AG08396 (cell line): ENCODE measurements at regions not wholly inside any gene's neighbourhood (a gene's known extent, or its start where the extent isn't known, plus 50 kb on each side); places are given as distances from the start of the nearest gene placed in this dataset.
"Not testable (repeated sequence)": the region's sequence is repeated elsewhere in the genome, so short reads cannot be mapped to it uniquely, and the experiment has no call there.

Source experiments
- DNase-seq: peaks from one replicate; pipeline ENCODE4 v3.0.0; 2012; ENCODE audit warnings: low spot score, mixed read lengths

DNA sequence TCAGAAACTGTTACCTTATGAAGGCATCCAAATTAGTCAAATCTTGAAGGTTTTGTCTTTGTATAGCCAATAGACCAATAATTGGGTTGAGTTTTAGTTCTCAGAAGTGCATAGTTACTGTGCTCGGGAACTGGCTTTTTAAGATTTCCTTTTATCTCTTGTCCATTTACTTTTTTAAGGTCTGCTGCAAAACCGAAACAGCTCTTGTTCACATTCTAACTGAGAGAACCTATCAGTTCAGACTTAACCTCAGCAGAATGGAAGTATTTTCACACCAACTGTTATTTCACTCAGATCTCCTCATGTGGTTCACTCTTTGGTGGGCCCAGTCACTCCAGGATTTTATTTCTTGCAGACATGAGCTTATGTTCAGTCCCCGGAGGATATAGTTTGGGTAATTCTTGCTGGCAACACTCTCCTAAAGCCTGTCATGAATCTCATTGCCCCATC lies 55.5 kb downstream of the TPBG start:
- DNase-seq = no peak

GRCh38 chr6:82419859-82420258 lies 56.2 kb downstream of the TPBG start:
- no peak for DNase-seq

DNA sequence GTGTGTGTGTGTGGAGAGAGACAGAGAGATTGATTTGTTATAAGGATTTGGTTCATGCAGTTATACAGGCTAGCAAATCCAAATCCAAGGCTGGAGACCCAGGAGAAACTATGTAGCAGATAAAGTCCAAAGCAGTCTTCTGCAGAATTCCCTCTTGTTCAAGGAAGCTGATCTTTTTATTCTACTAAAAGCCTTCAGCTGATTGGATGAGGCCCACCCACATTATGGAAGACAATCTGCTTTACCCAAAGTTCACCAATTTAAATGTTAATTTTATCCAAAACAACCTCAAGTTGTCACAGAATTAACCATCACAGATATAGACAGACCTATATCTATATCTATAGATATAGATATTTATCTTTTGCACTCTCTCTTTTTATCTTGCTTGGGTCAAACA lies 67.0 kb downstream of the TPBG start:
- no peak for DNase-seq

- no peak for DNase-seq
These were observed 73.1 kb downstream of the TPBG start for GRCh38 chr6:82436740-82437139.

- DNase-seq = no peak
These were observed 74.1 kb downstream of the TPBG start for GRCh38 chr6:82437701-82438100.

DNA sequence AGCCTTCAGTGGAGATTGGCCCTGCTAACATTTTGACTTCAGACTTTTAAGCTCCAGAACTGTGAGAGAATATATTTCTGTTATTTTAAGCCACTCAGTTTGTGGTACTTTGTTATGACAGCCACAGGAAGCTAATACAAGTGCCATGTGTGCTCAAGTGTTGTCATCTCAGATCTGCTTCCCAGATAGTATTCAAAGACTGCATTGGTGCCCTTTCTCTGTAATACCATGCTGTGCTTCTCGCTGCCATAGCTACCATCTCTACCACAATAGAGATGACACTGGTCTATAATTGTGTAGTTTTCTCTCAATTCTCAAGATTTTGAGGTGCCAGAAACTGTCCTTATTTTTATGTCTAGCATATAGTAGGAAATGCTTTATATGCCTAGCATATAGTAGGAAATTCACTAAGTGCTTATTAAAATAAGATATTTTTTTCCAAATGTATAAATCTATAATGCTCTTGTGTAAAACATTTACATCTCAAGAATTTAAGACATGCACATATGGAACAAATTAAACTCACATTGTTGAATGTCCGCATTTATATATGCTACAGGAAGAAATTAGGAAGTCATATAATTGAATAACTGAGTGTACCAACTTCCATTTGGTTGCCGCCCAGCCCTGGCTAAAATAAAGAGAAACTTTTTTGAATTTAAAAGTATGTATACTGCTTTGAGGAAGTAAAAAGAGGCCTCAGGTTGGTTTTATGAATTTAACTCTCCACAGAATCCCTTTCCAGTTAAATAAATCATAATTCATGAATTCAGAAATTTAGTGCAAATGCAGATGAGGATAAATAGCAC lies 77.6 kb downstream of the TPBG start:
- DNase-seq = no peak

GRCh38 chr6:82442061-82442719 lies 78.6 kb downstream of the TPBG start:
- no peak for DNase-seq

- no peak for DNase-seq
These were observed 94.5 kb downstream of the TPBG start for GRCh38 chr6:82458147-82458546.

GRCh38 chr6:82458705-82459104 lies 95.1 kb downstream of the TPBG start:
- no peak for DNase-seq

DNA sequence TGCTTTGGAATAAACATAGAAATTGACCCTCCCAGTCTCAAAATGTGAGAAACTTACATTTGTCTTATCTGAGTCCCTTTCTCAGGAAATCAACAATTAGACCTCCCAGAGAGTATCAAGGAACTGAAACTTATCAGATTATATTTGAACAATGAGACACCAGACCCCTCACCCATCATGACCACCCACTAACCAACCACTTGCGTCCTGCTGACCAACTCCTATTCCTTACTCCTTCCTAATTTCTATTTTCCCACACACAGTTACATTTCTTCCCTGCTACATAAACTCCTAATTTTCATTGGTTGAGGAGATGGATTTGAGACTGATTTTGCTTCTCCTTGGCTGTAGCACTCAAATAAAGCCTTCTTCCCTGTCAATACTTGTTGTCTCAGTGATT lies 97.9 kb downstream of the TPBG start:
- no peak for DNase-seq

DNA sequence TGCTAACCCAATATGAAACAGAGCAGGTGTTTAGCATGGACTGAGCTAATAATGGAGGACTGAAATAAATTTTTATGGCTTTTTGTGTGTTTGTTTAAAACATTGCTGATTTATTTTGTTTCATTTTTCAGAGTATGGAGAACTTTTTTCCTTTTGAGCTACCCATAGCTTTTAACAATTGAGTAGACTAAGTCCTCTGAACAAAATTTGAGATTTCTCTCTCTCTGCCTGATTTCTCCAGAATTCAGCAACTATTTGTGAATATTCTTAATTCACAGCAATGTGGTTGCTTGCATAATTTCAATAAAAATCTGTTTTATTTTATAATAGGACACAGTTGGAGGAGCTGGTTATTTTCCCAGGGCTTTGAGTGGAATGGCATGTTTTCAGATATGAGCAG lies 103.7 kb downstream of the TPBG start:
- DNase-seq = no peak

DNA sequence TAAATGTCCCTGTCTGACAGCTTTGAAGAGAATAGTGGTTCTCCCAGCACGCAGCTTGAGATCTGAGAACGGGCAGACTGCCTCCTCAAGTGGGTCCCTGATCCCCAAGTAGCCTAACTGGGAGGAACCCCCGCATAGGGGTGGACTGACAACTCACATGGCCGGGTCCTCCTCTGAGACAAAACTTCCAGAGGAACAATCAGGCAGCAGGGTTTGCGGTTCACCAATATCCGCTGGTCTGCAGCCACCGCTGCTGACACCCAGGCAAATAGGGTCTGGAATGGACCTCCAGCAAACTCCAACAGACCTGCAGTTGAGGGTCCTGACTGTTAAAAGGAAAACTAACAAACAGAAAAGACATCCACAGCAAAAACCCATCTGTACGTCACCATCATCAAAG lies 106.5 kb downstream of the TPBG start:
- DNase-seq = not testable (repeated sequence)

DNA sequence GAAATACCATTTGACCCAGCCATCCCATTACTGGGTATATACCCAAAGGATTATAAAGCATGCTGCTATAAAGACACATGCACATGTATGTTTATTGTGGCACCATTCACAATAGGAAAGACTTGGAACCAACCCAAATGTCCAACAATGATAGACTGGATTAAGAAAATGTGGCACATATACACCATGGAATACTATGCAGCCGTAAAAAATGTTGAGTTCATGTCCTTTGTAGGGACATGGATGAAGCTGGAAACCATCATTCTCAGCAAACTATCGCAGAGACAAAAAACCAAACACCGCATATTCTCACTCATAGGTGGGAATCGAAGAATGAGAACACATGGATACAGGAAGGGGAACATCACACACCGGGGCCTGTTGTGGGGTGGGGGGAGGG lies 111.5 kb downstream of the TPBG start:
- not testable (repeated sequence) for DNase-seq

DNA sequence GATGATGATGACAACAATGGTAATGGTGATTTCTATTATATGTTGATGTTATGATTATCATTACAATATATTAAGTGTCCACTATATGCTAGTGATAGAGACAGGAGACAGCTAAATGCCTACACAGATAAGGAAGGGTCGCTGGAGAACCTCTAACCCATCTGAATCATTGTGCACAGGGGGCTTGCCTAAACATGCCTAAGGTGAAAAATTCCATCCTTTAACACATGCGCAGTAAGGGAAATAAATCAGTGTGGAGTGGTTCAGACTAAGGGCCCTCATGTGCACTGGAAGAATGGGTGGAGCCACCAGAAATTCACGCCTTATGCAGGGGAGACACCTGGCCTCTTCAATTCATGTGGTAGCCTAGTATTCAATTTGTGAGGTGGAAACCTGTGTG lies 120.4 kb downstream of the TPBG start:
- no peak for DNase-seq

GRCh38 chr6:82484737-82485626 lies 121.4 kb downstream of the TPBG start:
- no peak for DNase-seq

- DNase-seq = no peak
These were observed 124.3 kb downstream of the TPBG start for GRCh38 chr6:82487895-82488294.

DNA sequence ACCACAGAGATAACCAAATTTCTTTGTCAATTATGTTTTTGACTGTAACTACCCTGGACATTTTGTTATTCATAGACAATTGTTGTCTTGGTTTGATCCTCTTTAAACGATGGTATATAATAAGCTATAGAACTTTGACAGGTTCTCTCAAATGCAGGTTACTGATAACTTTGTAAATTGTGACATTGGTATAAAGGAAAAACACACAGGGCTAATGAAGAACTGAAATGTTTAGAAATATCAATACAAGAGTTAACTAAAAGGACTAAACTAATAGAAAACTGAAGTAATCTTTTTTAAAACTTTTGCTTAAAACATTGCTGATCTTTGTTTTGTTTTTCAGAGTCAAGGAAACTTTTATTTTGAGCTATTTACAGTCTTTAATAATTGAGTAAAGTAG lies 124.8 kb downstream of the TPBG start:
- DNase-seq = no peak

- no peak for DNase-seq
These were observed 128.5 kb downstream of the TPBG start for GRCh38 chr6:82492134-82492533.

DNA sequence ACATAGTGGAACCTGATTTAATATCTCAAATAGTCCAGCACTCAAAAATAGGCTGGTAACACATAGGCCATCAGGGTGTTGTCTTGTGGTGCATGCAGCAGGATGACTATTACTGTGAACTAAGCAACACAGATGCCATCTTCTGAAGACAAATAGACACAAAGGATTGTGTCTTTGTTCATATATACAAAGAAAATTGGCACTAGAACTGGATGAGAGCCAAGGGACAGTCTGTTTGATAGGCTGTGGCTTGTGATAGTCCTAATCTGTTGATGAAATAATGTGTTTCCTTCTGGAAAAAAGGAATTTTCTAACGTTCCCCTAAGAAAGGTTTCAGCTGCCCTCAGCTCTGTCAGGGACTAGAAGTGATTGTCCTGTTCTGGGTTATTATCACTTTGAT lies 129.8 kb downstream of the TPBG start:
- DNase-seq = no peak

DNA sequence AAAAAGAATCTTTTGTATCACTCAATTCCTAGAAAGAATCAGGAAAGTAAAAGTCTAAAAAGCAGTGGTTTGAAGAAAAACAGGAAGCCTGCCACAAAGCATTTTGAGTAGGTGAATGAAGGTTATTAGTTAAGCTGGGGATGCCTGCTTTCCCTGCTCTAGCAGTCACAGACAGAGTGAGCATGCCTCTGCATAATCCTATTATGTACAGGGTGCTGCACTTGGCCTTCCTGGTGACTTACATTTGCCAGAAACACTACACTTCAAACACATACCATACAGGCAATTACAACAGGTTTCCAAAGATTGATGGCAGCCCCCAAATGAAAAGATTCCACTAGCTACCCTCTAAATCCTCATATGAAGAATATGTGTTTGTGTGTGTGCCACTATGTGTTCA lies 130.8 kb downstream of the TPBG start:
- no peak for DNase-seq

DNA sequence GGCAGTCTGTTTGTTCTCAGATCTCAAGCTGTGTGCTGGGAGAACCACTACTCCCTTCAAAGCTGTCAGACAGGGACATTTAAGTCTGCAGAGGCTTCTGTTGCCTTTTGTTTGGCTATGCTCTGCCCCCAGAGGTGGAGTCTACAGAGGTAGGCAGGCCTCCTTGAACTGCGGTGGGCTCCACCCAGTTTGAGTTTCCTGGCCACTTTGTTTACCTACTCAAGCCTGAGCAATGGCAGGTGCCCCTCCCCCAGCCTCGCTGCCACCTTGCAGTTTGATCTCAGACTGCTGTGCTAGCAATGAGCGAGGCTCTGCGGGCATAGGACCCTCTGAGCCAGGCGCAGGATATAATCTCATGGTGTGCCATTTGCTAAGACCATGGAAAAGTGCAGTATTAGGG lies 138.3 kb downstream of the TPBG start:
- not testable (repeated sequence) for DNase-seq

DNA sequence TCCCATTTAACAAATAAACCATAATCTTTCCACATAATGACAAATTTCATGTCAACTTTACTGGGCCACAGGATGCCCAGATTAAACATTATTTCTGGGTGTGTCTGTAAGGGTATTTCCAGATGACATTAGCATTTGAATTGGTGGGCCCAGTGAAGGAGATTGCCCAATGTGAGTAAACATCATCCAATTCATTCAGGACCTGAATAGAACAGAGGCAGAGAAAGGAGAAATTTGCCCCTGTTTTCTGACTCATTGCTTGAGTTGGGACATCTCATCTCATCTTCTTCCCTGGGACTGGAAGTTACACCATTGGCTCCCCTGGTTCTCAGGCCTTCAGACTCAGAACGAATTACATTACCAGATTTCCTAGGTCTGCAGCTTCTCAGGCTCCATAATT lies 142.9 kb downstream of the TPBG start:
- DNase-seq = no peak

DNA sequence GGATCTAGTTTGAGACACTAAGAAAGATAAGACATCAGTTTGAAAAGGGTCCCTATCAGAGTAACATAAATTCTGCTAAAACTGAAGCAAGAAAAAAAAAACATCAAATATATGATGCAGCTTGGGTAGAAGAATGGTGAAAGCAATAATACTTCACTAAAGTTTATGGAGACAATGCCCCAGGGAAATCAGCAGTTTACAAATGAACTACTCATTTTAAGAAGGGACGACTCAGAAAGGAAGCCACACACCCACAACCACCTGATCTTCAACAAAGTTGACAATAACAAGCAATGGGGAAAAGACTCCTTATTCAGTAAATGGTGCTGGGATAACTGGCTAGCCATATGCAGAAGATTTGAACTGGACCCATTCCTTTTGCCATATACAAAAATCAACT lies 143.5 kb downstream of the TPBG start:
- no peak for DNase-seq
